Activated CD8-positive, alpha-beta T cell treated with anti-CD3 and anti-CD28 coated beads for 36 hours (primary cell): ENCODE measurements at regions not wholly inside any gene's neighbourhood (a gene's known extent, or its start where the extent isn't known, plus 50 kb on each side); places are given as distances from the start of the nearest gene placed in this dataset.

Experiments
- ATAC-seq: fragments of 200-7000 bp; cut with Tn5 transposase; one replicate; pipeline ENCODE4 v1.10.0; 2021; ENCODE audit warnings: mild to moderate bottlenecking, moderate library complexity
- CTCF ChIA-PET: fragments of 350-600 bp; sonication (Branson Sonifier 250); formaldehyde crosslinking; loops from one replicate; lab custom pipeline; 2021; ENCODE audit warnings: antibody characterized with exemption; lab: Charles Lee
- POLR2A ChIA-PET: fragments of 350-600 bp; sonication (Branson Sonifier 250); formaldehyde crosslinking; loops from one replicate; lab custom pipeline; 2021; ENCODE audit warnings: antibody characterized with exemption; lab: Charles Lee
- DNase-seq: peaks from one replicate; pipeline ENCODE4 v3.0.0-alpha.2; 2020
- H3K27ac Mint-ChIP-seq: one replicate; pipeline ENCODE4 v1.8.0; 2021; ENCODE audit warnings: mild to moderate bottlenecking, mixed read lengths
- H3K27me3 Mint-ChIP-seq: one replicate; pipeline ENCODE4 v1.8.0; 2021; ENCODE audit warnings: mixed read lengths
- H3K36me3 Mint-ChIP-seq: one replicate; pipeline ENCODE4 v1.8.0; 2021; ENCODE audit warnings: low read depth, mixed read lengths
- H3K4me1 Mint-ChIP-seq: one replicate; pipeline ENCODE4 v1.8.0; 2021; ENCODE audit warnings: low read depth, mixed read lengths
- H3K4me3 Mint-ChIP-seq: one replicate; pipeline ENCODE4 v1.8.0; 2021; ENCODE audit warnings: mild to moderate bottlenecking, moderate library complexity, mixed read lengths
- H3K9me3 Mint-ChIP-seq: one replicate; pipeline ENCODE4 v1.8.0; 2021; ENCODE audit warnings: mixed read lengths
- intact Hi-C: fragments of 100-400 bp; cut with micrococcal nuclease; formaldehyde crosslinking; loops from one replicate; pipeline ENCODE4 v1.10.0; 2022
- TF ChIP-seq, protein P1 (sequence below): fragments of 200-600 bp; IDR thresholded peaks from one replicate; pipeline ENCODE4 v1.8.0; 2022; ENCODE audit warnings: antibody characterized with exemption, mild to moderate bottlenecking

DNA sequence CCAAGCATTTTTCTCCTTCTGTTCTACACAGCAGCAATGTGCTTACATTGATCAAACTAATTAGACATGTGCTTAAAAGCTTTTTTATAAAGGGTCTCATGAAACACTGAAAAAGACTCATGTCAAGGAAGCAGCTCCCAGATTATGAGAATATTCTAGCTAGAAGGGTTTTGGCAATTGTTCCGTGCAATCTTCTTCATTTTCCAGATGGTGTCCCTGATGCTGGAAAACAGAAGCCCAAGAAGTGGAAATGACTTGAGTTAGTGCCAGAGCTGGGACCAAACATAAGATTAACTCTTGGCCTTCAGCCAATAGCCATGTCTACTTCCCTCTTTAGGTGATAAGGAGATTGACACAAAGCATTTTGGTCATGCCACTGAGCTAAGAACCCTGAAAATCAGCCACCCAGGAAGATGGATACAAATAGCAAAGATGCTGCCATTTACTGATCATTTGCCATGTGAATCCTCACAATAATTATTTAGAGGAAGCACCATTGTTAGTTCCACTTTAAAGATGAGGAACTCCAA lies 110.8 kb downstream of the MATN1 start:
- Mint-ChIP-seq H3K27me3 (peaks cover 9% of the 10 kb centered on the region), H3K4me3 (no peak overlapping the region), H3K9me3 (no peaks in the 10 kb centered on the region), H3K36me3 (no peaks in the 10 kb centered on the region), H3K27ac (no peak overlapping the region), H3K4me1 (no peaks in the 10 kb centered on the region)
- ChIA-PET POLR2A (no interaction called here), CTCF (no interaction called here)
- TF ChIP-seq, protein P1, sequence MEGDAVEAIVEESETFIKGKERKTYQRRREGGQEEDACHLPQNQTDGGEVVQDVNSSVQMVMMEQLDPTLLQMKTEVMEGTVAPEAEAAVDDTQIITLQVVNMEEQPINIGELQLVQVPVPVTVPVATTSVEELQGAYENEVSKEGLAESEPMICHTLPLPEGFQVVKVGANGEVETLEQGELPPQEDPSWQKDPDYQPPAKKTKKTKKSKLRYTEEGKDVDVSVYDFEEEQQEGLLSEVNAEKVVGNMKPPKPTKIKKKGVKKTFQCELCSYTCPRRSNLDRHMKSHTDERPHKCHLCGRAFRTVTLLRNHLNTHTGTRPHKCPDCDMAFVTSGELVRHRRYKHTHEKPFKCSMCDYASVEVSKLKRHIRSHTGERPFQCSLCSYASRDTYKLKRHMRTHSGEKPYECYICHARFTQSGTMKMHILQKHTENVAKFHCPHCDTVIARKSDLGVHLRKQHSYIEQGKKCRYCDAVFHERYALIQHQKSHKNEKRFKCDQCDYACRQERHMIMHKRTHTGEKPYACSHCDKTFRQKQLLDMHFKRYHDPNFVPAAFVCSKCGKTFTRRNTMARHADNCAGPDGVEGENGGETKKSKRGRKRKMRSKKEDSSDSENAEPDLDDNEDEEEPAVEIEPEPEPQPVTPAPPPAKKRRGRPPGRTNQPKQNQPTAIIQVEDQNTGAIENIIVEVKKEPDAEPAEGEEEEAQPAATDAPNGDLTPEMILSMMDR: no peak
- DNase-seq: no peak
- no peak for ATAC-seq
- intact Hi-C loops: no loop called here

DNA sequence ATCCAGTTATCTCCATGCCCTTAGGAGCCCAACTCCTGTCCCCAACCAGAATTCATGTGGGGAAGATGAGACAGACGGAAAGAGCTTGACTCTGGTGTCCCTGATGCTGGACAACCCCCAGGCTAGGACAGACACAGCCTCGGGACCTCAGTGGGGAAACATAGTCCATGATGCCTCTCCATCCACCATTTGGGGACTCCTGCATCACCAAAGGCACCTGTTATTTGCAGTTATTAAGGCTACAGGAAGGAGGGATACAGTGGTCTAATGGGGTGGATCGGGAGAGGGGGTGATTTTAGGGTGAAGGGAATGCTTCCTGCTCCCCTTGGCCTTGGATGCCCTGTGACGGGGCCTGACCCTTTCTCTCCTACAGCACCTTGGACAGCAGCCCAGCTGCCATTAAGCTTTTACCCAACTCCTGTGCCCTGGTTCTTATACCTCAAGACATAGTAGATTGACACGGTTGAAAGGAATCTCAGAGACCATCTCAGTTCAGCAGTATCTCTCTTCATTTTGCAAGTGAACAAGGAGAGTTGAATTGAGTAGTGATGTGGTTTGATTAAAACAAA lies 111.6 kb downstream of the MATN1 start:
- H3K4me3 Mint-ChIP-seq: no peak overlapping the region
- POLR2A ChIA-PET: interaction anchor here (0.8 kb wide), 1 partner anchor 1216 kb away, joined by 5 read pairs; no protein-coding TSS in a partner anchor
- ATAC-seq: no peak
- TF ChIP-seq, protein P1: no peak
- CTCF ChIA-PET: no interaction called here
- intact Hi-C loops: no loop called here
- H3K27ac Mint-ChIP-seq: no peak overlapping the region
- H3K4me1 Mint-ChIP-seq: no peaks in the 10 kb centered on the region
- no peak for DNase-seq
- H3K9me3 Mint-ChIP-seq: no peaks in the 10 kb centered on the region
- no peaks in the 10 kb centered on the region for H3K36me3 Mint-ChIP-seq
- H3K27me3 Mint-ChIP-seq: peaks cover 7% of the 10 kb centered on the region

DNA sequence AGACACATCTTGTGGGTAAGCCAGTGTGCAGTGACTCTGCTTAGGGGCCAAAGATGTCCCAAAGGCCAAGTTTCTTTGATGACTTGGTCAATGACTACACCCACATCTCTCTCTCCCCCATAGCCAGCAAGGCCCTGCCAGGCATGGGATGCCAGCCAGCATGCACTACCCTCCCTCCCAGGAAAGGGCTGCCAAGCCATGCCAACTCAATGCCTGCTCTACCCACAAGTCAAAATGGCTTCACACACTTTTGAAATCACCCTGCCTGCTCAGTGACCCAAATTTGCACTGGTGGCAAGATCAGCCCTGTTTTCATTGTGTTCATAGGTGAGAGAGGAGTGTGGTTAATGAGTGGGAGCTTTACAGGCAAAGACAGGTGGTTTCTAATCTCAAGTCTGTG lies 112.5 kb downstream of the MATN1 start:
- TF ChIP-seq, protein P1: no peak
- intact Hi-C loops: no loop called here
- no peaks in the 10 kb centered on the region for H3K36me3 Mint-ChIP-seq
- H3K9me3 Mint-ChIP-seq: no peaks in the 10 kb centered on the region
- peaks cover 4% of the 10 kb centered on the region for H3K27me3 Mint-ChIP-seq
- H3K4me3 Mint-ChIP-seq: no peak overlapping the region
- CTCF ChIA-PET: interaction anchor here (1.2 kb wide), 1 partner anchor 96 kb away, joined by 3 read pairs; no protein-coding TSS in a partner anchor
- H3K27ac Mint-ChIP-seq: no peak overlapping the region
- no peaks in the 10 kb centered on the region for H3K4me1 Mint-ChIP-seq
- ATAC-seq (no peak), DNase-seq (no peak)
- POLR2A ChIA-PET: no interaction called here

DNA sequence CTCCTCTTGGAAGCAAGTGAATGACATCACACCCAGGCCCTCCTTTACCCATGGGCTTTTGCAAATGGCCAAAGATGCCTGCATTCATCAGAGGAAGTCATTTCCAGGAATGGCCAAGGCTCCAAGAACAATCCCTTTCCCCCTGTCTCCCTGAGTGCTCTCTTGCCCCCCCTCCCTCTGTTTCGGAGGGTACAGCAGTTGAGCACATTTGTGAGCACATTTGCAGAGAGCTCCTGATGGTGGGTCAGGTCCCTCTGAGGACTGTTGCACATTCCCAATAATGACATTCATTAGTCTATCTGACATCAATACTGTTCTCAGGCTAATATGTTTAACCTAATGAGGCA lies 113.4 kb downstream of the MATN1 start:
- POLR2A ChIA-PET: no interaction called here
- no peak for DNase-seq
- Mint-ChIP-seq H3K4me3 (no peak overlapping the region), H3K9me3 (no peaks in the 10 kb centered on the region), H3K4me1 (no peaks in the 10 kb centered on the region), H3K36me3 (no peaks in the 10 kb centered on the region), H3K27me3 (peaks cover 6% of the 10 kb centered on the region), H3K27ac (no peak overlapping the region)
- intact Hi-C loops: no loop called here
- TF ChIP-seq, protein P1: no peak
- ATAC-seq: no peak
- CTCF ChIA-PET: interaction anchor here (1.2 kb wide), 1 partner anchor 97 kb away, joined by 3 read pairs; no protein-coding TSS in a partner anchor

DNA sequence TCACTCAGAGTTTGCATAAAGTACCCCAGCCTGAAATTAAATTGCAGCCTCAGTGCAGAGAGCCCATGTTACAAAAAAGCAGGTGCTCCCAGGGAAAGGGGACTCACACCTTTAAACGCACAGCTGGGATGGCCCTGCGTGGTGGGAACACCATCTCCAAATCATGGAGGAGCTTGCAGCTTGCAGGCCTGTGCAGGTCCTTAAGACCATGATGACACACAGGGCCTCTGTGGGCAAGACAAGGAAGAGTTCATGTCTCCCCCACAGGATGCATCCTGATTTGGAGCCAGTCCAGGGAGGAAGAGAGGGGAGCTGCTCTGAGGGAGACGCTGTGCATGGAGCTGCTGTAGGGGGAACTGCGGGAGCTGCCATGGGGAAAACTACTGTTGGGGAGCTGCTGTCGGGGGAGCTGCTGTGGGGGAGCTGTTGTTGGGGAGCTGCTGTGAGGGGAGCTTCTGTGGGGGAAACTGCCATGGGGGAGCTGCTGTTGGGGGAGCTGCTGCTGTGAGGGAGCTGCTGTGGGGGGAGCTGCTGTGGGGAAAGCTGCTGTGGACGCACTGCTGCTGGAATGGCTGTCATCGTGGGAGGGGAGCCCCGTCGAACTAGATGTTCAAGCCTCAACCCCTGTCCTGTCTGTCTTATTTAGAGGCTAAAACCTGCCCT lies 113.9 kb downstream of the MATN1 start:
- ATAC-seq: no peak
- H3K4me1 Mint-ChIP-seq: no peaks in the 10 kb centered on the region
- H3K4me3 Mint-ChIP-seq: no peak overlapping the region
- H3K27ac Mint-ChIP-seq: no peak overlapping the region
- TF ChIP-seq, protein P1: no peak
- CTCF ChIA-PET: interaction anchor here (1.2 kb wide), 1 partner anchor 98 kb away, joined by 3 read pairs; no protein-coding TSS in a partner anchor
- DNase-seq: no peak
- H3K27me3 Mint-ChIP-seq: peaks cover 5% of the 10 kb centered on the region
- H3K36me3 Mint-ChIP-seq: no peaks in the 10 kb centered on the region
- POLR2A ChIA-PET: no interaction called here
- H3K9me3 Mint-ChIP-seq: no peaks in the 10 kb centered on the region
- intact Hi-C loops: no loop called here
